ENCODE measurements at regions not wholly inside any gene's neighbourhood (a gene's known extent, or its start where the extent isn't known, plus 50 kb on each side); places are given as distances from the start of the nearest gene placed in this dataset.

GRCh38 chr10:36489611-36490228, 635.7 kb upstream of the ANKRD30A start:
- 95% methylated on average over 5 of the region's 5 CpGs; no CpG with 5 or more reads in 1 of the 2 experiments for WGBS, 2 experiments (ENCODE audit: extremely low coverage in 1 of 2, insufficient coverage in 1 of 2, insufficient read length in 1 of 2, insufficient replicate concordance in 2 of 2, low coverage in 1 of 2, low lambda C conversion rate in 2 of 2, missing lambda C conversion rate in 1 of 2)
- Histone ChIP-seq H3K79me1 (ENCODE audit: low read depth, low read length) (no peaks in the 10 kb centered on the region), H2AFZ (ENCODE audit: low read length) (no peak overlapping the region), H2BK120ac (replicated peaks; ENCODE audit: low read depth, low read length) (no peak overlapping the region), H3K23ac (ENCODE audit: insufficient read length) (no peak overlapping the region), H3K9me3 (ENCODE audit: insufficient read depth in 2 of 2, low read depth in 1 of 2, low read length in 1 of 2) (no peaks in the 10 kb centered on the region), H3K56ac (replicated peaks; ENCODE audit: insufficient read length, low read depth, low read length) (no peak overlapping the region), H3K36me3 (ENCODE audit: control insufficient read depth in 2 of 4, insufficient read depth in 4 of 4, low read length in 3 of 4) (no peaks in the 10 kb centered on the region), H2BK12ac (ENCODE audit: low read depth, low read length) (no peak overlapping the region), H3K4ac (replicated peaks; ENCODE audit: insufficient read length, low read depth, low read length) (no peak overlapping the region), H4K20me1 (replicated peaks in 1 of 2; ENCODE audit: control insufficient read depth in 1 of 2, insufficient read depth in 2 of 2, low read length in 2 of 2) (no peaks in the 10 kb centered on the region), H3K27ac (ENCODE audit: low read depth, low read length) (no peak overlapping the region), H3K79me2 (ENCODE audit: control insufficient read depth in 1 of 2, insufficient read depth in 2 of 2, low read length in 2 of 2) (no peaks in the 10 kb centered on the region), H4K5ac (ENCODE audit: insufficient read length, low read depth, low read length) (no peak overlapping the region), H3K4me3 (ENCODE audit: extremely low read depth in 1 of 4, insufficient read depth in 2 of 4, low read depth in 3 of 4, low read length in 4 of 4) (no peak overlapping the region), H3K27me3 (replicated peaks in 1 of 4; ENCODE audit: control insufficient read depth in 3 of 4, extremely low read depth in 1 of 4, insufficient read depth in 3 of 4, low read length in 3 of 4) (no peaks in the 10 kb centered on the region), H3K14ac (ENCODE audit: insufficient read length) (no peak overlapping the region), H4K91ac (replicated peaks; ENCODE audit: insufficient read length, low read length) (no peak overlapping the region), H2BK15ac (ENCODE audit: low read length) (no peak overlapping the region), H3K4me1 (replicated peaks in 1 of 4; ENCODE audit: control insufficient read depth in 3 of 4, insufficient read depth in 4 of 4, low read length in 3 of 4) (no peaks in the 10 kb centered on the region), H2AK5ac (ENCODE audit: low read depth, low read length) (no peak overlapping the region), H4K8ac (ENCODE audit: extremely low read depth, insufficient read depth, low read length) (no peak overlapping the region), H3K23me2 (ENCODE audit: low read depth, low read length) (no peaks in the 10 kb centered on the region), H3K18ac (ENCODE audit: extremely low read depth, low read length) (no peak overlapping the region), H3K9ac (replicated peaks in 1 of 4; ENCODE audit: extremely low read depth in 1 of 4, low read depth in 3 of 4, low read length in 3 of 4) (no peak overlapping the region), H2BK20ac (ENCODE audit: low read length) (no peak overlapping the region), H3K4me2 (ENCODE audit: insufficient read depth in 1 of 2, low read depth in 2 of 2, low read length in 2 of 2) (no peak overlapping the region), H2BK5ac (ENCODE audit: low read depth, low read length) (no peak overlapping the region)
- ChIA-PET POLR2A (ENCODE audit: partially characterized antibody) (no interaction called here), CTCF (ENCODE audit: partially characterized antibody) (interaction anchor here (1.3 kb wide), 1 partner anchor 18 kb away, joined by 3 read pairs; no protein-coding TSS in a partner anchor)
- FAIRE-seq (no peak), DNase-seq (ENCODE audit: low read depth in 1 of 2, low spot score in 2 of 2) (no peak)
- TF ChIP-seq FOSL1 (IDR thresholded peaks at IDR 0.05; ENCODE audit: insufficient read depth, low read depth, low read length): no peak
- no peak for TF ChIP-seq SAP30 (IDR thresholded peaks at IDR 0.05; ENCODE audit: insufficient read depth, insufficient replicate concordance, low read length)
- TF ChIP-seq POLR2A (IDR thresholded peaks at IDR 0.05; ENCODE audit: control extremely low read depth in 1 of 2, low read depth in 2 of 2, low read length in 2 of 2): no peak
- TF ChIP-seq SIX5 (IDR thresholded peaks at IDR 0.05; ENCODE audit: low read depth, low read length): no peak
- no peak for TF ChIP-seq ASH2L (IDR thresholded peaks at IDR 0.05; ENCODE audit: low read length)
- no peak for TF ChIP-seq CBX8 (IDR thresholded peaks at IDR 0.05; ENCODE audit: borderline replicate concordance, low read depth, low read length)
- no peak for TF ChIP-seq RFX5 (IDR thresholded peaks at IDR 0.05; ENCODE audit: borderline replicate concordance, low read depth, low read length)
- no peak for TF ChIP-seq E2F6 (IDR thresholded peaks at IDR 0.05)
- no peak for TF ChIP-seq SIRT6 (IDR thresholded peaks at IDR 0.05; ENCODE audit: low read length)
- TF ChIP-seq TAF1 (IDR thresholded peaks at IDR 0.05; ENCODE audit: low read depth, low read length): no peak
